ENCODE measurements at regions not wholly inside any gene's neighbourhood (a gene's known extent, or its start where the extent isn't known, plus 50 kb on each side); places are given as distances from the start of the nearest gene placed in this dataset.

DNA sequence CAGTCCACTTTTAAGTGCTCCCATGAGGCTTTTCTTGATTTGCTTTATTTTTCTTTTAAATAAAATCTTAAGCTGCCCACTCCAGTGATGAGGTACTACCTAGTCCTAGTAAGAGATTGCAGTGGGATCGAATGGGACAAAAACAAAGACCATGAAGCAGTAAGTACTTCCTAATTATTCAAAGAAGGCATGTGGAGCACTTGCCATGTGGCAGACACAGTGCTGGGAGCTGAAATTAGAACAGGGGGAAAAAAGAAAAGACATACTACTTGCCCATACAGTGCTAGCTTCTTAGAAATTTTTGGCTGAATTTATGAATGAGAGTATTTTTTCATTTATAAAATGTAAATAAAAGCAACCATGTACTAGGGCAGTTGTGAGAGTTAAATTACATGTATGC lies 239.9 kb upstream of the TNC start:
- TF ChIP-seq, protein P1, sequence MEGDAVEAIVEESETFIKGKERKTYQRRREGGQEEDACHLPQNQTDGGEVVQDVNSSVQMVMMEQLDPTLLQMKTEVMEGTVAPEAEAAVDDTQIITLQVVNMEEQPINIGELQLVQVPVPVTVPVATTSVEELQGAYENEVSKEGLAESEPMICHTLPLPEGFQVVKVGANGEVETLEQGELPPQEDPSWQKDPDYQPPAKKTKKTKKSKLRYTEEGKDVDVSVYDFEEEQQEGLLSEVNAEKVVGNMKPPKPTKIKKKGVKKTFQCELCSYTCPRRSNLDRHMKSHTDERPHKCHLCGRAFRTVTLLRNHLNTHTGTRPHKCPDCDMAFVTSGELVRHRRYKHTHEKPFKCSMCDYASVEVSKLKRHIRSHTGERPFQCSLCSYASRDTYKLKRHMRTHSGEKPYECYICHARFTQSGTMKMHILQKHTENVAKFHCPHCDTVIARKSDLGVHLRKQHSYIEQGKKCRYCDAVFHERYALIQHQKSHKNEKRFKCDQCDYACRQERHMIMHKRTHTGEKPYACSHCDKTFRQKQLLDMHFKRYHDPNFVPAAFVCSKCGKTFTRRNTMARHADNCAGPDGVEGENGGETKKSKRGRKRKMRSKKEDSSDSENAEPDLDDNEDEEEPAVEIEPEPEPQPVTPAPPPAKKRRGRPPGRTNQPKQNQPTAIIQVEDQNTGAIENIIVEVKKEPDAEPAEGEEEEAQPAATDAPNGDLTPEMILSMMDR (conservative IDR thresholded peaks at IDR 0.05; ENCODE audit: low read depth), result no peak
- no peak overlapping the region for H3K27ac ChIP-seq
- ChIA-PET CTCF (no interaction called here), POLR2A (ENCODE audit: low non-redundant PET) (no interaction called here)
- DNase-seq (ENCODE audit: low spot score), result no peak

- no peak for DNase-seq (ENCODE audit: low spot score)
- TF ChIP-seq, protein P1 (conservative IDR thresholded peaks at IDR 0.05; ENCODE audit: low read depth), result no peak
- ChIA-PET CTCF (interaction anchor here (0.6 to 0.7 kb wide), 2 partner anchors 145 to 152 kb away, joined by 3 read pairs; no protein-coding TSS in a partner anchor), POLR2A (ENCODE audit: low non-redundant PET) (no interaction called here)
- H3K27ac ChIP-seq, result no peak overlapping the region
Measured at GRCh38 chr9:115359017-115359780, 241.2 kb upstream of the TNC start.

DNA sequence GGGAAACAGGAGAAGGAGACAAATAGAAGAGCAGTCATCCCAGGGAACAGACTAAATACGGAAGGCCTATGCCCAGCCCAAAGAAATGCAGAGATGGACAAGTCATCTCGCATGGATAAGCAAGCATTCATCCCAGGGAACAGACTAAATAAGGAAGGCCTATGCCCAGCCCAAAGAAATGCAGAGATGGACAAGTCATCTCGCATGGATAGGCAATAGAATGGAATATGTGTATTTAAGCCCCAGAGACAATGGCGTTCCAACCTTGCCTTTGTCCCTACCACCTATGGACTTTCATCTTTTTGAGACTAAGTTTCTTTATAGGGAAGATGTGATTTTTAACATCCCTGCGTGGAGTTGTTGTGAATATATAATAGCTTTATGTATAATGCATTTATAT lies 242.2 kb upstream of the TNC start:
- CTCF ChIA-PET, result interaction anchor here (0.6 to 0.7 kb wide), 2 partner anchors 139 to 146 kb away, joined by 3 to 4 read pairs; no protein-coding TSS in a partner anchor
- no peak overlapping the region for H3K27ac ChIP-seq
- POLR2A ChIA-PET (ENCODE audit: low non-redundant PET), result no interaction called here
- no peak for DNase-seq (ENCODE audit: low spot score)
- TF ChIP-seq, protein P1 (conservative IDR thresholded peaks at IDR 0.05; ENCODE audit: low read depth), result no peak

DNA sequence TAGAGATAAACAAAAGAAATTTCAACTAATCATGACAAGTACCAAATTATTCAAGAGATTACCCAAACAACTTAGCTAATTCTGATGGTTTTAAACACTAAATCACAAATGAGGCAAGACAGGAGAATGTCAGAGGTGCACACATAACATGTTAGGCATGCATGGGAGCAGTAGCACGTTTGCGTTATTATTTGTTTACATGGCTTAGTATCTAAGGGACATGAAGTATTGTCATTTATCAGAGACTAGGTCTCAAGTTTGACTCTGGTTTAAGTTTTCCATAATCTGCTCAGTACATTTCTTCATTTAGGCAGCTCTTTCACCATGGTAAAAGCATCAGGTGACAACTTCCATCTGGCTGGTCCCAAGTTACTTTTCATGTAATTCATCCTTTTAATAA lies 244.1 kb upstream of the TNC start:
- H3K27ac ChIP-seq, result no peak overlapping the region
- ChIA-PET CTCF (interaction anchor here (1.5 kb wide), 1 partner anchor 13 kb away, joined by 3 read pairs; no protein-coding TSS in a partner anchor), POLR2A (ENCODE audit: low non-redundant PET) (no interaction called here)
- TF ChIP-seq, protein P1 (conservative IDR thresholded peaks at IDR 0.05; ENCODE audit: low read depth), result no peak
- DNase-seq (ENCODE audit: low spot score), result no peak

- no peak for DNase-seq (ENCODE audit: low spot score)
- no peak overlapping the region for H3K27ac ChIP-seq
- TF ChIP-seq, protein P1 (conservative IDR thresholded peaks at IDR 0.05; ENCODE audit: low read depth), result no peak
- CTCF ChIA-PET, result interaction anchor here (1.5 kb wide), 1 partner anchor 12 kb away, joined by 3 read pairs; no protein-coding TSS in a partner anchor
- POLR2A ChIA-PET (ENCODE audit: low non-redundant PET), result no interaction called here
Measured at GRCh38 chr9:115362640-115363039, 244.7 kb upstream of the TNC start.

- ChIA-PET CTCF (interaction anchor here (0.6 kb wide), 1 partner anchor 259 kb away, joined by 5 read pairs; no protein-coding TSS in a partner anchor), POLR2A (ENCODE audit: low non-redundant PET) (no interaction called here)
- TF ChIP-seq, protein P1 (conservative IDR thresholded peaks at IDR 0.05; ENCODE audit: low read depth), result no peak
- DNase-seq (ENCODE audit: low spot score), result no peak
- H3K27ac ChIP-seq, result no peak overlapping the region
Measured at GRCh38 chr9:115364991-115365390, 247.0 kb upstream of the TNC start.

Measured in RWPE1 (cell line).